ENCODE measurements at regions not wholly inside any gene's neighbourhood (a gene's known extent, or its start where the extent isn't known, plus 50 kb on each side); places are given as distances from the start of the nearest gene placed in this dataset.

DNA sequence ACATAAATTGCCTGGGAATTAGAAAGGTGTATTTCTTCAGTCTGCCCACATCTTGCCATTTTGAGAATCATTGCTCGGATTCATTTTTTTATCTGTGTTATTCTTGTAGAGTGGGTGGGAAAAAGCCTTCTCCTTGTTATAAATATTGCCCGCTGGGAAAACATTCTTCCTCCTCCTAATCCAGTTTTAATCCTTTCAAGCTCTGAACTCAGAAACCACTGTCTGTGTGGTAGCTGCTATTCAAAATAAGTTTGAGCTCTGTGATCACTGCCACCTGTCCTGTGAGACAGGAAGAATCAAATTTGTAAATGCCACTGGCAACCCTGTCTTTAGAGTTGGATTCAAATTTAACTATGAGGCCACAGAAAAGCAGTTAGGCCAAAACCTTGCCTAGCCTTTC lies 1875.2 kb upstream of the PIK3C3 start:
- H3K4me3 ChIP-seq (ENCODE audit: low read length in 2 of 2) = no peak overlapping the region
- no peaks in the 10 kb centered on the region for H3K36me3 ChIP-seq (ENCODE audit: control insufficient read depth in 2 of 2, insufficient read depth in 2 of 2, low read length in 2 of 2)
- H3K4me1 ChIP-seq (ENCODE audit: control insufficient read depth in 2 of 2, insufficient read depth in 2 of 2, low read length in 2 of 2) = no peaks in the 10 kb centered on the region
- no peaks in the 10 kb centered on the region for H3K9me3 ChIP-seq (ENCODE audit: control insufficient read depth in 2 of 2, low read length in 2 of 2)
- H3K27ac ChIP-seq (ENCODE audit: low read depth in 2 of 2, low read length in 2 of 2) = no peak overlapping the region
- no peaks in the 10 kb centered on the region for H3K27me3 ChIP-seq (ENCODE audit: control insufficient read depth in 2 of 2, insufficient read depth in 2 of 2, low read length in 2 of 2)
- no peak overlapping the region for H3K9ac ChIP-seq (ENCODE audit: low read depth in 1 of 2, low read length in 2 of 2)

DNA sequence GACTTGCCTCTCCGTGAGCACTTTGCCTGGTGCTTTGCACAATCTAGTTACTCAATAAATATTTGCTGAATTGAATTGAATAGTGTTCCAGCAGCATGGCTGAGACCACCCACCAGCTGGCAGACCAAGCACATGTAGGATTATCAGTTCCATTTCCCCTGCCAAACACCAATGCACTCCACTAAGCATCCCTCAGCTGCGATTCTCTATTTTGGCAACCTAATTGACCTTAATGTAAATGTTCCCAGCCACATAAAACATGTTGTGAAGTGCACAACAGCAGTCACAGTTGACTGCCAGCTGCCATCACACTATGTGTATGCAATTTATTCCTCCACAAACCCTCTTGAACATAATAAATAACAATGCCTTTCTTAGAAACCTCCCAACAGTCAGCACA lies 1879.4 kb upstream of the PIK3C3 start:
- Histone ChIP-seq H3K36me3 (ENCODE audit: control insufficient read depth in 2 of 2, insufficient read depth in 2 of 2, low read length in 2 of 2) (no peaks in the 10 kb centered on the region), H3K4me1 (ENCODE audit: control insufficient read depth in 2 of 2, insufficient read depth in 2 of 2, low read length in 2 of 2) (no peaks in the 10 kb centered on the region), H3K27me3 (ENCODE audit: control insufficient read depth in 2 of 2, insufficient read depth in 2 of 2, low read length in 2 of 2) (no peaks in the 10 kb centered on the region), H3K9me3 (ENCODE audit: control insufficient read depth in 2 of 2, low read length in 2 of 2) (no peaks in the 10 kb centered on the region), H3K9ac (ENCODE audit: low read depth in 1 of 2, low read length in 2 of 2) (no peak overlapping the region), H3K27ac (ENCODE audit: low read depth in 2 of 2, low read length in 2 of 2) (no peak overlapping the region), H3K4me3 (ENCODE audit: low read length in 2 of 2) (no peak overlapping the region)

DNA sequence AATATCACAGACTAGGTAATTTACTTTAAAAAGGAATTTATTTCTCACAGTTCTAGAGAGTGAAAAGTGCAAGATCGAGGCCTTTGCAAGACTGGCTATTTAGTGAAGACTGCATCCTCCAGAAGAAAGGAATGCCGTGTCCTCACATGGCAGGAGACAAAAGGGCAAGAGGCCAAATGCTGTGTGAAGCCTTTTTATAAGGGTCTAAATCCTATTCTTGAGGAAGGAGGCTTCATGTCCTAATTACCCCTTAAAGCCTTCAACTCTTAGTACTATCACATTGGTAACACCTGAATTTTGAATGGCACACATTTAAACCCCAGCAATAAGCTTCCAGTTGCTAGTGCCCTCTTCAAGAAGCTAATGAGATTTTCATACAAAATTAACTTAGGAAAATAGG lies 1882.3 kb upstream of the PIK3C3 start:
- H3K27ac ChIP-seq (ENCODE audit: low read depth in 2 of 2, low read length in 2 of 2) = no peak overlapping the region
- no peak overlapping the region for H3K9ac ChIP-seq (ENCODE audit: low read depth in 1 of 2, low read length in 2 of 2)
- no peaks in the 10 kb centered on the region for H3K9me3 ChIP-seq (ENCODE audit: control insufficient read depth in 2 of 2, low read length in 2 of 2)
- H3K36me3 ChIP-seq (ENCODE audit: control insufficient read depth in 2 of 2, insufficient read depth in 2 of 2, low read length in 2 of 2) = no peaks in the 10 kb centered on the region
- H3K27me3 ChIP-seq (ENCODE audit: control insufficient read depth in 2 of 2, insufficient read depth in 2 of 2, low read length in 2 of 2) = no peaks in the 10 kb centered on the region
- no peaks in the 10 kb centered on the region for H3K4me1 ChIP-seq (ENCODE audit: control insufficient read depth in 2 of 2, insufficient read depth in 2 of 2, low read length in 2 of 2)
- H3K4me3 ChIP-seq (ENCODE audit: low read length in 2 of 2) = no peak overlapping the region

DNA sequence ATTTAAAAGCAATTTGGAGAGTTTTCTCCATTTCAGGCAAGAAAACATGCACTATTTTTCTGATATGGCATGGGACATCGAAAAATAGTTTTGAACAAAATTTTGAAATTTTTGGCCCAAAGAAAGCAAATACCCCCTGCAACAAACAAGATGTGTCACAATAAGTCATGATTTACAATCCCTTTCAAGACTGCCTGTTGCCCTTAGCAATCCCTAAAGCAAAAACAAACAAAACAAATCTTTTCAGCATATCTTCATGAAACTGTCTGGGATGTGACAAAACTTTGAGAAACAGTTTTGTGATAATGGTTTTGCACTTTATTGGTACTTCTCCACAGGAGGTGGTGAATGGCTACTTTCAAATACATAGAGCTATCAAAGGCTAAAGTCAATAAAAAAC lies 1888.7 kb upstream of the PIK3C3 start:
- Histone ChIP-seq H3K36me3 (ENCODE audit: control insufficient read depth in 2 of 2, insufficient read depth in 2 of 2, low read length in 2 of 2) (no peaks in the 10 kb centered on the region), H3K4me1 (ENCODE audit: control insufficient read depth in 2 of 2, insufficient read depth in 2 of 2, low read length in 2 of 2) (no peaks in the 10 kb centered on the region), H3K27me3 (ENCODE audit: control insufficient read depth in 2 of 2, insufficient read depth in 2 of 2, low read length in 2 of 2) (no peaks in the 10 kb centered on the region), H3K9ac (ENCODE audit: low read depth in 1 of 2, low read length in 2 of 2) (no peak overlapping the region), H3K27ac (ENCODE audit: low read depth in 2 of 2, low read length in 2 of 2) (no peak overlapping the region), H3K9me3 (ENCODE audit: control insufficient read depth in 2 of 2, low read length in 2 of 2) (no peaks in the 10 kb centered on the region), H3K4me3 (ENCODE audit: low read length in 2 of 2) (no peak overlapping the region)

DNA sequence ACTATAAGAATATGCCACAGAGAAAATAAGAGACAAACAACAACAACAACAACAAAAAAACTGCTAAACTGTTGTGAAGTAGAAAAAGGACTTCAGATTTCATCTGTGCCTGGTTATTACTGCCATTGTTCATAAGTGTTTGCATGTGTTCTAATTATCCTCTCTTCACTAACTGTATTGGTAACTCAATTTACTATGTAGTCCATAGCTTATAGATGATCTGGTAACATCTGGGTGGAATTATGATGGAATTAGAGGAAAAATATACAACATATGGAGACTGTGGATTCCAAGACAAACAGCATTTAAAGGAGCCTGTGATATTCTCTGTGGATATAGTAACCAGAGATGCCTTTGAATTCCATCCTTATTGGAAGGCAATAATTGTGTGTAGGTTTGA lies 1891.5 kb upstream of the PIK3C3 start:
- no peaks in the 10 kb centered on the region for H3K4me1 ChIP-seq (ENCODE audit: control insufficient read depth in 2 of 2, insufficient read depth in 2 of 2, low read length in 2 of 2)
- no peak overlapping the region for H3K9ac ChIP-seq (ENCODE audit: low read depth in 1 of 2, low read length in 2 of 2)
- H3K4me3 ChIP-seq (ENCODE audit: low read length in 2 of 2) = no peak overlapping the region
- H3K27me3 ChIP-seq (ENCODE audit: control insufficient read depth in 2 of 2, insufficient read depth in 2 of 2, low read length in 2 of 2) = no peaks in the 10 kb centered on the region
- no peak overlapping the region for H3K27ac ChIP-seq (ENCODE audit: low read depth in 2 of 2, low read length in 2 of 2)
- no peaks in the 10 kb centered on the region for H3K36me3 ChIP-seq (ENCODE audit: control insufficient read depth in 2 of 2, insufficient read depth in 2 of 2, low read length in 2 of 2)
- H3K9me3 ChIP-seq (ENCODE audit: control insufficient read depth in 2 of 2, low read length in 2 of 2) = no peaks in the 10 kb centered on the region

DNA sequence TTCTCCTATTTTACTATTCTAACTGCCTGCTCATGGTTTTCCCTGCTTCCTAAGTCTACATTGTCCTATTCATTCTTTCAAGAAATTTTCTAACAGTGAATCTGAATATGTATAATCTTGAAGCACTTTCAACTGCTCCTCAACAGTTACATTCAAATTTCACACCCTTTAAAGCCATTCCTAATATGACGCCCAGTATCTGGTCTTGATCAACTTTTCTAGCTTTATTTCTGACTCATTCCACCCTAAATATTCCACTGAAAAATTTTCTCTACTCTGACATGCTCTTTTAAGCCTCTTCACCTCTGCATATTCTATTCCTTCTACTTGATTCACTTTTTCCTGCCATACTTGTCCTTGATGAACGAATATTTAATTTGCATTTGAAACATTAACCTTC lies 1893.9 kb upstream of the PIK3C3 start:
- Histone ChIP-seq H3K4me3 (ENCODE audit: low read length in 2 of 2) (no peak overlapping the region), H3K4me1 (ENCODE audit: control insufficient read depth in 2 of 2, insufficient read depth in 2 of 2, low read length in 2 of 2) (no peaks in the 10 kb centered on the region), H3K36me3 (ENCODE audit: control insufficient read depth in 2 of 2, insufficient read depth in 2 of 2, low read length in 2 of 2) (no peaks in the 10 kb centered on the region), H3K9me3 (ENCODE audit: control insufficient read depth in 2 of 2, low read length in 2 of 2) (no peaks in the 10 kb centered on the region), H3K9ac (ENCODE audit: low read depth in 1 of 2, low read length in 2 of 2) (no peak overlapping the region), H3K27ac (ENCODE audit: low read depth in 2 of 2, low read length in 2 of 2) (no peak overlapping the region), H3K27me3 (ENCODE audit: control insufficient read depth in 2 of 2, insufficient read depth in 2 of 2, low read length in 2 of 2) (no peaks in the 10 kb centered on the region)

DNA sequence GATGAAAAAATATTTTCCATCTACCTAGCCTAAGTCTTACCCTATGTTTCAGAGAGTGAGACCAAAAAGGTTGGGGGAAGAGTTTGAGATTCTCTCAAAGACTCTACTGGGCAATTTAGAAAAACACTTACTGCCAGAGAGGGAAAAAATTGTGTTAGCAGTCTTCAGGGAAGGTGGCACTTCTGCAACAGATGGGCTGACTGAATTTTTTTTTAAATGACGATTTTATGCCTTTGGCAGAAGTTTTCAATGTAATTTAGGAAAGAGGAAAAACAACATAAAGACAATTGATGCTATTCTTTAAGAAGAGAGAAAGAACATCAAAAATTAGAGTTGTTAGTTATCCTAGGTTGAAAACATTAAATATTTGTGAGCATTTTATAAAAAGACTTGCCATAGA lies 1894.5 kb upstream of the PIK3C3 start:
- no peak overlapping the region for H3K4me3 ChIP-seq (ENCODE audit: low read length in 2 of 2)
- no peak overlapping the region for H3K27ac ChIP-seq (ENCODE audit: low read depth in 2 of 2, low read length in 2 of 2)
- no peak overlapping the region for H3K9ac ChIP-seq (ENCODE audit: low read depth in 1 of 2, low read length in 2 of 2)
- H3K27me3 ChIP-seq (ENCODE audit: control insufficient read depth in 2 of 2, insufficient read depth in 2 of 2, low read length in 2 of 2) = no peaks in the 10 kb centered on the region
- no peaks in the 10 kb centered on the region for H3K9me3 ChIP-seq (ENCODE audit: control insufficient read depth in 2 of 2, low read length in 2 of 2)
- no peaks in the 10 kb centered on the region for H3K36me3 ChIP-seq (ENCODE audit: control insufficient read depth in 2 of 2, insufficient read depth in 2 of 2, low read length in 2 of 2)
- no peaks in the 10 kb centered on the region for H3K4me1 ChIP-seq (ENCODE audit: control insufficient read depth in 2 of 2, insufficient read depth in 2 of 2, low read length in 2 of 2)

DNA sequence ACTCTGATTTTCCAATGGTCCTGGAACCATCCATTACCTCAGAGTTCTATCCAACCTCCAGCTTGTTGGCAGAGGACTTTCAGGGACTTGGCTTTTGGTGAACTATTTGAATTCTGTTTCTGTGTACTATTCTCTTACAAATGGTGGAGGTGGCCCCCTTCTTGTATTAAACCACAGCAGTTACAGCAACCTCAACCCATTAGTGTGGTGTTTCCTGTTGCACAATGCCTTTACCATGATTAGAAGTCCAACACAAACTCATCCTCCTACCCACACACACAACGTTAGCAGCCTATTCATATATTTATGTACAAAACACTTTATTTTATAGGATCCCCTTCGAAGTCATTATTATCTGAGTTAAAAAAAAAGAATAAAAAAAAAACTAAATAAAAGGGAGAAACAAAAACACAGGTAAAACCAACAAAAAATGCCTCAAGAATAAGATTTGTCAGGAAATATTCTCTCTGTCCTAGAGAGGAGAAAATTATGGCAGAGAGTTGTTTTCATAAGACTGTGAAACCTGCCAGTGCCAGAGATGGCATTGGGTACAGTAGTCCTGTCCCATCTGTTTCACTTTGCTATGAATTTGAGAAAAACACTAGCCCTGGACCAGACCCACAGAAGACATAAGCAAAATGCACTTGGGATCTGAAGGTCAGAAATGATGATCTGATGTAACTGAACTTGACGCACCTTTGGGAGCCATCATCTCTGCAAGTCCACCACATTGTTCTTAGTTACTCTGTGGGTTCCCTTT lies 1896.0 kb upstream of the PIK3C3 start:
- Histone ChIP-seq H3K36me3 (ENCODE audit: control insufficient read depth in 2 of 2, insufficient read depth in 2 of 2, low read length in 2 of 2) (no peaks in the 10 kb centered on the region), H3K9ac (ENCODE audit: low read depth in 1 of 2, low read length in 2 of 2) (no peak overlapping the region), H3K9me3 (ENCODE audit: control insufficient read depth in 2 of 2, low read length in 2 of 2) (no peaks in the 10 kb centered on the region), H3K27me3 (ENCODE audit: control insufficient read depth in 2 of 2, insufficient read depth in 2 of 2, low read length in 2 of 2) (no peaks in the 10 kb centered on the region), H3K27ac (ENCODE audit: low read depth in 2 of 2, low read length in 2 of 2) (no peak overlapping the region), H3K4me1 (ENCODE audit: control insufficient read depth in 2 of 2, insufficient read depth in 2 of 2, low read length in 2 of 2) (no peaks in the 10 kb centered on the region), H3K4me3 (ENCODE audit: low read length in 2 of 2) (no peak overlapping the region)

DNA sequence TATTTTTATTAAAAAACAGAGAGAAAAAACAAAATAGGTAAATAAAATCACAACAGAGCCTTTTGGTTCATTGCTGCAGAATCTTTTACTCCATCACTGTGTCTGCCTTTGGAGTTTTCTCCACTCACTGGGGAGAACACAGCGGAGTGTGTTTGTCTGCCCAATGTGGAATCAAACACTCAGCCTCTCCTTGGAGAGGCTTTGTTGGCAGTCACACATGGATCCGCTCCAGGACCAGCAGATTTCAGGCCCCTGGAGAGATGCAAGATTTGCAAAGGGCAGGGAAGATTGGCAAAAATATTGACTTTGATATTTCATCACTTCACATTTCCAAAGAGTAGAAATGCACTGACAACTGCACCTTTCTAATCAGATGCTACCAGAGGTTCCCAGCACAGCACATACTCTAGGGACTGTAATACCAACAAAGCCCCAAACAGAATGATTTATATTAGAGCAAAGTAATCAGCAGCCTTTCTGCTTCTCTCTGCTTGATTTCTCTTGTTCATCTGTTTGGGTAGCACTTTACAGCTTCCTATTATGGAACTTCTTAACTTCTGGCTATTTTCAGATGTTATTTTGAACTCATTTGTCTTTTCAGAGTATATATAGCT lies 1898.8 kb upstream of the PIK3C3 start:
- Histone ChIP-seq H3K36me3 (ENCODE audit: control insufficient read depth in 2 of 2, insufficient read depth in 2 of 2, low read length in 2 of 2) (no peaks in the 10 kb centered on the region), H3K27me3 (ENCODE audit: control insufficient read depth in 2 of 2, insufficient read depth in 2 of 2, low read length in 2 of 2) (no peaks in the 10 kb centered on the region), H3K9ac (ENCODE audit: low read depth in 1 of 2, low read length in 2 of 2) (no peak overlapping the region), H3K27ac (ENCODE audit: low read depth in 2 of 2, low read length in 2 of 2) (no peak overlapping the region), H3K9me3 (ENCODE audit: control insufficient read depth in 2 of 2, low read length in 2 of 2) (no peaks in the 10 kb centered on the region), H3K4me1 (ENCODE audit: control insufficient read depth in 2 of 2, insufficient read depth in 2 of 2, low read length in 2 of 2) (no peaks in the 10 kb centered on the region), H3K4me3 (ENCODE audit: low read length in 2 of 2) (no peak overlapping the region)

DNA sequence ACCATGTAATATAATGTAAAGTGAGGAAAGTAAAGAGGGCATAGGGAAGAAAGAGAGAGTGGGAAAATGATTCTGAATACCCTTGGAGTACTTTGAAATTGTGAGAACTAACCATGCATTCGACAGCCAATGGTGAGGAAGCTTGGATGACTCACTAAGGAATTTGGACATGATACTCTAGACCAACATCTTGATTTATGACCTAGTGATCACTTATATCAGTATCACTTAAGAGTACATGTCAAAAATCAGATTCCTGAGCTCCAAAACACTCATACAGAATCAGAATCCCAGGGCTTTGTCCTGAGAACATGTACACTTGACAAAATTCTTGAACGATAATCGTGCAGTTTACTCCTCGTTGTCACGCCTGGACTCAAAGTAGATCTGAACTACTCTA lies 1899.8 kb upstream of the PIK3C3 start:
- Histone ChIP-seq H3K36me3 (ENCODE audit: control insufficient read depth in 2 of 2, insufficient read depth in 2 of 2, low read length in 2 of 2) (no peaks in the 10 kb centered on the region), H3K4me1 (ENCODE audit: control insufficient read depth in 2 of 2, insufficient read depth in 2 of 2, low read length in 2 of 2) (no peaks in the 10 kb centered on the region), H3K9me3 (ENCODE audit: control insufficient read depth in 2 of 2, low read length in 2 of 2) (no peaks in the 10 kb centered on the region), H3K4me3 (ENCODE audit: low read length in 2 of 2) (no peak overlapping the region), H3K27me3 (ENCODE audit: control insufficient read depth in 2 of 2, insufficient read depth in 2 of 2, low read length in 2 of 2) (no peaks in the 10 kb centered on the region), H3K27ac (ENCODE audit: low read depth in 2 of 2, low read length in 2 of 2) (no peak overlapping the region), H3K9ac (ENCODE audit: low read depth in 1 of 2, low read length in 2 of 2) (no peak overlapping the region)
